ENCODE measurements at regions not wholly inside any gene's neighbourhood (a gene's known extent, or its start where the extent isn't known, plus 50 kb on each side); places are given as distances from the start of the nearest gene placed in this dataset.

GRCh38 chr17:77637818-77638575, 320.5 kb upstream of the TNRC6C start:
- no peak for DNase-seq

DNA sequence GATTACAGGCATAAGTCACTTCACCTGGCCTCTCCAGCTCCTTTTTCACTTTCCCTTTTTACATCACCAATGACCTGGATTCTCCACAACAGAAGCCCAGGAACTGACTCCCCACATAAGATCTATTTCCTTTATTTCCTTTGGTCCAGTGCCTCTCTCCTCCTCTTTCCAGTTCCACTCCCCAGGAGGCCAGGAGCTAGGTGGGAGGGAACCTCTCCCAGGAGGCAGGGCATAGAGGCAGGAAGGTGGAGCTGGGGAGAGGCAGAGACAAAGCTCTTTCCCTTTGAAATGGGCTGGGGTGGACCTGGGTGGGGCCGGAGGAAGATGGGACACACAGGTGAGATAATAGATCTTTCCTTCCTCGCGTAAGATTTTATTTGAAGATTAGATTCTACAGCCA, 318.3 kb upstream of the TNRC6C start:
- no peak for DNase-seq

- DNase-seq = no peak
Measured at GRCh38 chr17:77640916-77641605, 317.4 kb upstream of the TNRC6C start.

DNA sequence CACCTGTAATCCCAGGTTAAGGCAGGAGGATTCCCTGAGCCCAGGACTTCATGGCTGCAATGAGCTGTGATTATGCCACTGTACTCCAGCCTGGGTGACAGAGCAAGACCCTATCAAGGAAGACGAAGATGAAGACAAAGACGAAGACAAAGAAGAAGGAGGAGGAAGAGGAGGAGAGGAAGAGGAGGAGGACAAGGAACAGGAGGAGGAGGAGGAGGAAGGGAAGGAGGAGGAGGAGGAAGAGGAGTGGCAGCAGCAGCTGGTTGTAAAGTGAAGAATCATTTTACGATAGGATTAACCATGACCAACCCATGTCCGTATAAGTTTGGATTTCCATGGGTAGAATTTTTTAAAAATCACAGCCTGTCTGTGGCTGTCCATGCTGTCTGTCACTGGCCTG, 316.8 kb upstream of the TNRC6C start:
- DNase-seq = no peak

GRCh38 chr17:77644181-77645071, 314.1 kb upstream of the TNRC6C start:
- no peak for DNase-seq

DNA sequence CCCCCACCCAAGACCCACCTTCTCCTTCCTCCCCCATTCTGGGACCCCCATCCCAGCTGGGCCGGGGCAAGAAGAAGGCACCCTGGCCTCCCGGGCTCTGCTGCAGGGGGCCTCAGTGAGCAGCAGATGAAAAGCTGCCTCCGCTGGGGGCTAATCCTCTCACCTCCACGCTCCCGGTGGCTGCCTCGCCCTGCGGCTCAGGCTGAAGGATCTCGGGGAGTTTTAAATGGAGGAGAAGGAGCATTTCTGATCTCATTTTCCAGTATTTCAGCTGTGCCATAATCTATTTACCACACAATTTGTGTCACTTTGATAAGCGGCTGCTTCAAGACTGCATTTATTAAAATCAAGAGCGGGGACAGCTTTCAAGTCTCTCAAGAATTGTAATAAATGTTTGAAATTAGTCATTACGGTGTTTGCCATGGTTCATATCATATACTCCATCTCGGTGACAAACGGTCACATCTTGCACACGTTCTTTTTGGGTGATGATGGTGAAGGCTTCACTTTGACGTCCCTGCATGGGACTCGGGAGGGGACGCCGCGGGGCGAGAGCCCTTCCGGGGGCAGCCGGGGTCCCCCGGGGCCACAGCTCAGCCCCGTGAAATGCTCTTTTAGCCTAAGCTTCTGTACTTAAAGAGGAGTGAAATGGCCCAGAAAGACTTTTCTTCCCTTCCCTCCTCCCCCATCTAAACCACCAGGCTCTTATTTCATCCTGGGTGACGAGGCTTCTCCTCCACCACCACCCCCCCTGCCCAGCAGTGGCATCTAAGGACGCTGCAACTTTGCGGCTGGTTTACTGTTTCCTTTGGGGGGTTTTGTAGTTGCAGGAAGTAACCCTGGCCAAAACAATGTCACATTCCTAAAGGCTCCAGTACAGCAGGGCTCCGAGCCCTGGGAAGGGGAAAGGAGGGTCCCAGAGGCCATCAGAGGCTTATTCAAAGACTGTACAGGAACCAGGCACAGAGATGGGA, 313.1 kb upstream of the TNRC6C start:
- no peak for DNase-seq

- DNase-seq = no peak
Measured at GRCh38 chr17:77646046-77646430, 312.5 kb upstream of the TNRC6C start.

DNA sequence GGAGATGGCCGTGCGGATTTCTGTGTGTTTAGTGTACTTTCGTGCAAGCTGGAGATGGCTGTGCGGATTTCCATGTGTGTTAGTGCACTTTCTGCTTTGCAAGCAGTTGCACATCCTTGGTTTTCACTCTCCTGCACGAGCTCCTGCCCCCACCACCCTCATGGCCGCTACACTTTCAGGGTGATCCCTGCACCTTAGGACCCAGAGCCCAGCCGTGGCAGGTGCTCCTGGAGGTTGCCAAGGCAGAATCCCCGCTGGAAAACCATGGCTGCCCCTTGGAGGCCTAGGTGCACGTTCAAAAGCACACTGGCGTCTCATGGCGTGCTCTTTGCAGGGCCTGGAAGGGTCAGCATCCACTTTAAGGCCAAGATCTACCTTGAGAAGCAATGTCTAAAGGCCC, 311.0 kb upstream of the TNRC6C start:
- DNase-seq = no peak

DNA sequence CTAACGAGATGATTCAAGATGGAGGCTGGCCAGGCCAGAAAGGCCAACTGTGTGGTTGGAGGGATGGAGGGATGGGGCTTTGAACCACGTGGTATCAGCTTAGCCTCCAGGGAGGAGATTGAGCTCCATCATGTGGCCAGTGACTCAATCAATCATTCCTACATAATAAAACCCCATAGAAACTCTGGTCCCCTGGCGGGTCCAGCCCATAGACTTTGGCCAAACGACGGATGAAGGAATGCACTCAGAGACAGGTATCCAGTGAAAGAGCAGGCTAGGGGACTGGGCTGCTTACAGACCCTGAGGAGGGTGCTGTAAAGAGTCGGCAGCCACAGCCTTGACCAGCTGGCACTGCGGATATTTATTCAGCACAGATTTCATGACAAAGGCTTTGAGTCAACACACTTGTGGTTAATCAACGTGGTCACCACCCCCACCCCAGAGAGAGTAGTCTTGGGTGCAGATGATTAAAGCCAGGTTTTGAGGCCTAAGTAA, 308.7 kb upstream of the TNRC6C start:
- no peak for DNase-seq

DNA sequence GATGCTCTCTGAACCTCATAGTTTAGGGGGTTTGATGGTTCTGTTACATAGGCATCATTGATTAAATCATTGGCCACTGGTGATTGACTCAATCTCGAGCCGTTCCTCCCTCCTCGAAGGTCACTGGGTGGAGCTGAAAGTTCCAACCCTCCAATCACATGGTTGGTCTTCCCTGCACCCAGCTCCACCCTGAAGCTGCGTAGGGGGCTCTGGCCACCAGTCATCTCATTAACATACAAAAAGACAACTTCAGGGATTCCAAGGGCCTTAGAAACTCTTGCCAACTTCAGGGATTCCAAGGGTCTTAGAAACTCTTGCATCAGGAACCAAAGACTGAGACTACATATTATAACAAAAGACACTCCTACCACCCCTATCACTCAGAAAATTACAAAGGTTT, 306.5 kb upstream of the TNRC6C start:
- no peak for DNase-seq

DNA sequence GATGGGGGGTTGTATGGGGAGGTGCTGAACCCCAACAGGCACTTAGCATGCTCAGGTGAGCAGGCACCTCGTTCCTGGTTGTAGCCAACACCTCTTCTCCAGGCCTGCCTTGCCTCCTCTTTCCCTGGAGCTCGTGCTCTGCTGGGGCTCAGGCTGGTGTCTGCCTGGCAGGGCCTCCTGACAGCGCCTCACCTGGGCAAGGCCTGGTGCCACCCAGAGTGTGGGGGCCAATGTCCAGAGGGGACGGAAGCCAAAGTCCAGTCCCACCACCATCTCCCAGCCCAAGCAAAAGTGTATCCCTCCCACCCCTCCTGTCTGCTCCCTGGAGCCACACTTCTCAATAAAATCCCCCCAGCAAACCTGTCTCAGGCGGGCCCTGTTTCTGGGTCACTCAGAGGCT, 304.2 kb upstream of the TNRC6C start:
- DNase-seq = no peak

DNA sequence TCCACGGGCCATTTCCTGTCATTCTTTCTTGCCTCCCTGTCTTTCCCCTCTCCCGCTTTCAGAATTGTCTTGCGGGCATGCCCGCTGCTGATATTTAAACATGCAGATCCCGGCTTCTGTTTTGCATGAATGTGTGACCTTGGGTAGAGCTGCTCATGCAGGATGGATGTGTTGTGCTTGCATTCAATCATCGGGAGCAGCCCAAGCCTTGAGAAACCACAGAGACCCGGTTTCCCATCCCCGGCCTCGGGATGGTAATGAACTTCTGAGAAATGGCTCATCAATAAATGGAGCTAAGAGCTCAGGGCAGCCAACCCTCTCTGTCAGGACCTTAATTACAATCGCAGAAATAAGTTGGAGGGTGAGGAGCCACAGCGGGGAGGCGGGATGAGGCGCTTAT, 303.7 kb upstream of the TNRC6C start:
- DNase-seq = no peak

GRCh38 chr17:77656054-77656453, 302.4 kb upstream of the TNRC6C start:
- DNase-seq = no peak

- DNase-seq = no peak
Measured at GRCh38 chr17:77657839-77658238, 300.7 kb upstream of the TNRC6C start.

GRCh38 chr17:77660524-77660923, 298.0 kb upstream of the TNRC6C start:
- no peak for DNase-seq

- DNase-seq = no peak
Measured at GRCh38 chr17:77662833-77663232, 295.7 kb upstream of the TNRC6C start.

DNA sequence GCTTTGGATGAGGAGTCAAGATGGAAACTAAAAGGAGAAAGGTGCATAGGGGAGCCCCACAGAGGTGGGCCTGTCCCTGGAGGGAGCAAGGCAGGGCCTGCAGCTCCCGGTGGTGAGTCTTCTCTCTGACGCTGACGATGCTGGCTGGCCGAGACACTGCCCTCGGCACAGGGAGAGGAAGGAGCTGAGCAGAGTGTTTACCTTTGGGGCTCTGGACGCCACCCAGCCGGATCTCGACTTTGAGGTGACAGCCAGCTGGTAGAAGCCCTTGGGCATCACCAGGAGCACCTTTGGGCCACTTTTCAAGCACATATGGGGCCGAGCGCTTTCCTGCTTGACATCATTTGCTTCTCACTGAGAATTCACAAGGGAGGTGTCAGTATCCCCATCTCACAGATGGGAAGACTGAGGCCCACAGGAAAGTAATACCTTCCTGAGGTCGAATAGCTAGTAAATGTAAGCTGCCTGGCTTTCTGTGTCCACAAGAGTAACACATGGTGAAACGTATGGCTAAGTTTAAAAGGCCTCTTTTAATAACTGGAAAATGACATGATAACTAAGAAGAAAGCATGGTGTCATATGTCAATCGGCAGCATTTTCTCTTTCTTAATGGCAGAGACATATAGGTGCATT, 294.3 kb upstream of the TNRC6C start:
- DNase-seq = no peak

DNA sequence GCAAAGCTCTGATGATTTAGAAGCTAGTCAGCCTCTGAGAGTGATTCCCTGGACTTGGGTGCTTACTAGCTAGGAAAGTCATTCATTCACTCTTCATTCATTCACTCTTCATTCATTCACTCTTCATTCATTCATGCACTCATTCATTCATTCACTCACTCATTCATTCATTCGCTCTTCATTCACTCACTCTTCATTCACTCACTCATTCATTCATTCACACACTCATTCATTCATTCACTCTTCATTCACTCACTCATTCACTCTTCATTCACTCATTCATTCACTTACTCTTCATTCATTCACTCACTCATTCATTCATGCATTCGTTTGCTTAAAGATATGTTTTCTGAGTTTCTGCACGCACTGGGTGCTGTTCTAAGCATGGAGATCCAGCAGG, 292.7 kb upstream of the TNRC6C start:
- no peak for DNase-seq

DNA sequence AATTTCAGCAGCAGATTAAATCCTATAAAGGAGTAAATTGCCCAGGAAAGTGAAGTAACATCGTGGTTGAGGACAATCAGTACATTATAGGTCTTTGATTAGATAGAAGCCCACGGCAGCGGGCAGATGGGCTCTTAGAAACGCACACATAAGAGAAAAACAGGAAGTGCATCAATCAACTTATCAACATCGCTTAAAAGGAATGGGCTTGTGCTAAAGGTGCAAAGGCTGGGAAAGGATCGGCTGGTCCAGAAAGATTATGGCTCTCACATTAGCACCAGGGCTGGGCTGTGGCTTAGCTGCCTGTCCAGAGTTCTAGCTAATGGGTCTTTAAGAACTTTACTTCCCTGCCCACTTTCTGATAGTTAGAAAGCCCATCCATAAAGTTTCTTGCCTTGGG, 292.0 kb upstream of the TNRC6C start:
- DNase-seq = no peak

GRCh38 chr17:77666881-77667395, 291.6 kb upstream of the TNRC6C start:
- no peak for DNase-seq

GRCh38 chr17:77667478-77667877, 291.0 kb upstream of the TNRC6C start:
- no peak for DNase-seq

DNA sequence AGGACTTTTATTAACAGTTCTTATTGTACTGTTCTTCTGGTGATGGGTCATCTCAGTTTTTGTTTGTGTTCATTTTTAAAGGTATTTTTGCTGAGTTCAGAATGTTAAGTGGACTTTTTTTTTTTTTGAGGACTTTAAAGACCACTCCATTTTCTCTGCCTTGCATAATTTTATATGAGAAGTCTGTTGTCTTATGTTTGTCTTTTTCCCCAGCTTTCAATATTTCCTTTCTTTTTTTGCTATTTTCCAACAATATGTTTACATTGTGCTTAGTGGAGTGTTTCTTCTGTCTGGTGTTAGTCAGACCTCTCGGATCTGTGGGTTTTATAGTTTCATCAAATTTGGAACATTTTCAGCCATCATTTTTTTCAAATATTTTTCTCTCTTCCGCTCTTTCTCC, 290.0 kb upstream of the TNRC6C start:
- no peak for DNase-seq

Measured in NCI-H226 (cell line).